ENCODE measurements at regions not wholly inside any gene's neighbourhood (a gene's known extent, or its start where the extent isn't known, plus 50 kb on each side); places are given as distances from the start of the nearest gene placed in this dataset.

DNA sequence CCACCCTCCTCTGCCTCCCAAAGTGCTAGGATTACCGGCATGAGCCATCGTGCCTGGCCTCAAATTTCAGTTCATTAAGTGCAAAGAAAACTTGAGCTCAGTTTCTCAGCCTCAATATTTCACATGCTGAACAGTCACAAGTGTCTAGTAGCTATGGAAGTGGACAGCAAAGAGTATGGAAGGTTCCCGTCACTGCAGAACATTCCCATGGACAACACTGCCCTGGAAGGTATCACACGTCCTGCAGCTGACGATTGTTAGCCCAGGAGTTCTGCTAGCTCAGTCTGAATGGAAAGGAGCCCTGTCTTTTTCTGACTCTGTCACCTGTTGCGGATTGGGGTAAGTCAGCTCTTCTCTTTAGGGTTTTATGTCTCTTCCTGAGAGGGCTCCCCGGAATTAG lies 86.2 kb upstream of the PTPRM start:
- Histone ChIP-seq H3K27me3 (ENCODE audit: control insufficient read depth, insufficient read depth, low read length) (no peaks in the 10 kb centered on the region), H3K4me3 (ENCODE audit: low read depth, low read length) (no peak overlapping the region), H3K36me3 (ENCODE audit: control insufficient read depth, insufficient read depth, low read length) (no peaks in the 10 kb centered on the region)
- no peak for DNase-seq (ENCODE audit: low read depth)
- TF ChIP-seq, protein P1, sequence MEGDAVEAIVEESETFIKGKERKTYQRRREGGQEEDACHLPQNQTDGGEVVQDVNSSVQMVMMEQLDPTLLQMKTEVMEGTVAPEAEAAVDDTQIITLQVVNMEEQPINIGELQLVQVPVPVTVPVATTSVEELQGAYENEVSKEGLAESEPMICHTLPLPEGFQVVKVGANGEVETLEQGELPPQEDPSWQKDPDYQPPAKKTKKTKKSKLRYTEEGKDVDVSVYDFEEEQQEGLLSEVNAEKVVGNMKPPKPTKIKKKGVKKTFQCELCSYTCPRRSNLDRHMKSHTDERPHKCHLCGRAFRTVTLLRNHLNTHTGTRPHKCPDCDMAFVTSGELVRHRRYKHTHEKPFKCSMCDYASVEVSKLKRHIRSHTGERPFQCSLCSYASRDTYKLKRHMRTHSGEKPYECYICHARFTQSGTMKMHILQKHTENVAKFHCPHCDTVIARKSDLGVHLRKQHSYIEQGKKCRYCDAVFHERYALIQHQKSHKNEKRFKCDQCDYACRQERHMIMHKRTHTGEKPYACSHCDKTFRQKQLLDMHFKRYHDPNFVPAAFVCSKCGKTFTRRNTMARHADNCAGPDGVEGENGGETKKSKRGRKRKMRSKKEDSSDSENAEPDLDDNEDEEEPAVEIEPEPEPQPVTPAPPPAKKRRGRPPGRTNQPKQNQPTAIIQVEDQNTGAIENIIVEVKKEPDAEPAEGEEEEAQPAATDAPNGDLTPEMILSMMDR (IDR thresholded peaks at IDR 0.05; ENCODE audit: insufficient read depth, low read length, poor library complexity, severe bottlenecking) = no peak

DNA sequence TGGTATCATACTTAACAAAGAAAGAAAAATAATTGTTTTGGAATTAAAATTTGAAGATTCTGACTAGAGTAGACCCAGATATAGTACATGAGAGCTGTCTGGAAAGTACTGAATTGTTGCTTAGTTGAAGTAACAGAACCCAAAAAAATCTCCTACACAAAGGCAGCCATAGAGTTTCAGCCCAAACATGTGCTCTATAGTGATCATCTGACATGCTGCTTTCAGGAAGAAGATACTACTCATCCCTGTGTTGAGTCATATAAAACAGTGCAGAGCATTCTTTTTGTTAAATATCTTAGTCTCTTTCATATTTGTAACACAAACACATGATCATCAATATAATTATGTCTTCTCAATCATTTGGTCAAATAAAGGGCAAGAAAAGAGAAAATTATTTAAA lies 84.8 kb upstream of the PTPRM start:
- Histone ChIP-seq H3K36me3 (ENCODE audit: control insufficient read depth, insufficient read depth, low read length) (no peaks in the 10 kb centered on the region), H3K27me3 (ENCODE audit: control insufficient read depth, insufficient read depth, low read length) (no peaks in the 10 kb centered on the region), H3K4me3 (ENCODE audit: low read depth, low read length) (no peak overlapping the region)
- TF ChIP-seq, protein P1 (IDR thresholded peaks at IDR 0.05; ENCODE audit: insufficient read depth, low read length, poor library complexity, severe bottlenecking) = no peak
- DNase-seq (ENCODE audit: low read depth) = no peak

DNA sequence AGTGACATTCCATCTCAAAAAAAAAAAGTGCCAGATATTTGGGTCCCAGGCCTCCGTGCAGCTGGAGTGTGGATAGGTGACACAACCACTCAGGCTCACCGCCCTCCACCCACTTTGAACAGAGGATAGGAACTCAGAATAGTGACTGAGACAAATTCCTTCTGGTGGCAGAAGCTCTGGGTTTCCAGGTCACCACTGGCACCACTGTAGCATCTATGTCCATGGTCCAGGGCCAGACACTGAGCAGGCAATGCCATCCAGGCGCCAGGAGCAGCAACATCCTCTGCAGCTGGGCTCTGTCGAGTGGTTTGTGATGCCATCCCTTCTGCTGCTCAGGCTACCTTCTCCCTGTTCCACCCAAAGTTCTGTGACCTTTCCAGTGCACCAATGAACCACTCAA lies 81.5 kb upstream of the PTPRM start:
- DNase-seq (ENCODE audit: low read depth) = no peak
- TF ChIP-seq, protein P1 (IDR thresholded peaks at IDR 0.05; ENCODE audit: insufficient read depth, low read length, poor library complexity, severe bottlenecking) = no peak
- Histone ChIP-seq H3K27me3 (ENCODE audit: control insufficient read depth, insufficient read depth, low read length) (peaks cover 2% of the 10 kb centered on the region), H3K36me3 (ENCODE audit: control insufficient read depth, insufficient read depth, low read length) (no peaks in the 10 kb centered on the region), H3K4me3 (ENCODE audit: low read depth, low read length) (no peak overlapping the region)

DNA sequence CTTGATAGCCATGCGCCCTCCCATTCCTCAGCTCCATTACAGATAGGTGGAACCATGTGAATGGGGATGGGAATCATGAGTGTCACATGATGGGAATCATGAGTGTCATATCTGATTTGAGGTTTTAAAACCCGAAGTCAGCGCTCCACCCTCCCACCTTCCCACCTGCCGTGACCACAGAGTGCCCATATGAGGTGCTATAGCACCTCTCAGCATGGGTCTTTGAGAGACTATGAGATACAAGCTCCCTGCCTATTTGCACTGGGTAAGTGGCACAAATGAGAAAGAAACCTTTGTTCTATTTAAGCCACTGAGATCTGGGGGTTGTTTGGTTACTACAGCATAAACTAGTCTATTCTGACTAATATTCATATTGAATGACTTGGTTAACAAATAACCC lies 78.5 kb upstream of the PTPRM start:
- Histone ChIP-seq H3K27me3 (ENCODE audit: control insufficient read depth, insufficient read depth, low read length) (peaks cover 2% of the 10 kb centered on the region), H3K4me3 (ENCODE audit: low read depth, low read length) (no peak overlapping the region), H3K36me3 (ENCODE audit: control insufficient read depth, insufficient read depth, low read length) (no peaks in the 10 kb centered on the region)
- TF ChIP-seq, protein P1 (IDR thresholded peaks at IDR 0.05; ENCODE audit: insufficient read depth, low read length, poor library complexity, severe bottlenecking) = no peak
- DNase-seq (ENCODE audit: low read depth) = no peak

DNA sequence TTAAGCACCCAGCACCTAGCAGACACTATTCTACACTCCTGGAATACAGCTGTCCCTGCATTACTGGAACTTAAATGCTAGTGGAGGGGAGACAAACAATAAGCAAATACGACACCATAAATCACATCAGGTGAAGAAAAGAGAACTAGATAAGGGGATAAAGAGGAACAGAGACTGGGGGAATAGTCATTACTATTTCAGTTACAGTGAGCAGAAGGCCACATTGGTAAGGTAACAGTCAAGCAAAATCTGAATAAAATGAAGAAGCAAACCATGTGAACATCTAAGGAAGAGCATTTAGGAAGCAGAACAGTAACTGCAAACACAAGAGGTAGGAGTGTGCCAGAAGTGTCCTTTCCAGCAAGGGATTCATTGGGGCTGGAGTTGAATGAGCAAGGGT lies 77.0 kb upstream of the PTPRM start:
- DNase-seq (ENCODE audit: low read depth) = no peak
- TF ChIP-seq, protein P1 (IDR thresholded peaks at IDR 0.05; ENCODE audit: insufficient read depth, low read length, poor library complexity, severe bottlenecking) = no peak
- Histone ChIP-seq H3K4me3 (ENCODE audit: low read depth, low read length) (no peak overlapping the region), H3K36me3 (ENCODE audit: control insufficient read depth, insufficient read depth, low read length) (no peaks in the 10 kb centered on the region), H3K27me3 (ENCODE audit: control insufficient read depth, insufficient read depth, low read length) (peaks cover 2% of the 10 kb centered on the region)

DNA sequence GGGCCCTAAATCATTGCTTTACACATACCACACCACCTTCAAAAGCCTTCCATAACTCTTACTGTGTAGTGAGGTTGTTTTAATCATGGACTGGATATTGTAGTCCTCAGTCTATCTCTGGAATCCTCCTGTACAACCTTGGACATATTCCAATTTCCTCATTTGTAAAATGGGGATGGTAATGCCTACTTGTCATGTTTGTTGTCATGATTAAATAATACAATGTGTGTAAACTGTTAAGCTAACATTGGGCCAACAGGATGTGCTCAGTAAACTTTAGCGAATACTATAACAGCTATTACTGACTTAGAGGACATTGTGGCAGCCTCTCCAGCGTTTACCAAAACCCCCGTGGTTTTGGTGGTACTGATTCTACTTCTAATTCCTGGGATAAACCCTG lies 74.7 kb upstream of the PTPRM start:
- TF ChIP-seq, protein P1 (IDR thresholded peaks at IDR 0.05; ENCODE audit: insufficient read depth, low read length, poor library complexity, severe bottlenecking) = no peak
- Histone ChIP-seq H3K27me3 (ENCODE audit: control insufficient read depth, insufficient read depth, low read length) (peaks cover 2% of the 10 kb centered on the region), H3K36me3 (ENCODE audit: control insufficient read depth, insufficient read depth, low read length) (no peaks in the 10 kb centered on the region), H3K4me3 (ENCODE audit: low read depth, low read length) (no peak overlapping the region)
- DNase-seq (ENCODE audit: low read depth) = no peak
